Mesenchymal stem cell (in vitro differentiated cells and primary cell): ENCODE measurements at regions not wholly inside any gene's neighbourhood (a gene's known extent, or its start where the extent isn't known, plus 50 kb on each side); places are given as distances from the start of the nearest gene placed in this dataset.

ENCODE experiments used
- DNase-seq: peaks from one replicate; pipeline ENCODE4 v3.0.0-alpha.2; 2013
- H2AFZ ChIP-seq: one replicate; pipeline ENCODE4 v1.6.1; 2013; ENCODE audit warnings: low read depth, mild to moderate bottlenecking, control low read depth, inconsistent platforms, low read length, moderate library complexity
- H2AK5ac ChIP-seq: 2 replicates; pipeline ENCODE4 v1.6.1; 2013; ENCODE audit warnings: low read length, moderate library complexity, mild to moderate bottlenecking, inconsistent platforms; ENCODE audit not compliant: severe bottlenecking
- H2BK120ac ChIP-seq: one replicate; pipeline ENCODE4 v1.6.1; 2013; ENCODE audit warnings: low read depth, mild to moderate bottlenecking, inconsistent platforms, low read length, moderate library complexity
- H2BK12ac ChIP-seq, 2 experiments: one replicate each; pipeline ENCODE4 v1.6.1; 2013; ENCODE audit warnings: inconsistent platforms in 2 of 2, low read length in 2 of 2, mild to moderate bottlenecking in 2 of 2, moderate library complexity in 2 of 2, control low read depth in 1 of 2
- H2BK15ac ChIP-seq: one replicate; pipeline ENCODE4 v1.6.1; 2013; ENCODE audit warnings: mild to moderate bottlenecking, low read depth, inconsistent platforms; ENCODE audit not compliant: poor library complexity, severe bottlenecking
- H2BK5ac ChIP-seq: 2 replicates; pipeline ENCODE4 v1.6.1; 2013; ENCODE audit warnings: low read depth, mild to moderate bottlenecking, low read length, control low read depth, inconsistent platforms; ENCODE audit not compliant: poor library complexity, severe bottlenecking
- H3K14ac ChIP-seq, 2 experiments: one replicate each; pipeline ENCODE4 v1.6.1; 2013; ENCODE audit warnings: inconsistent platforms in 2 of 2, low read length in 2 of 2, control low read depth in 1 of 2, mild to moderate bottlenecking in 1 of 2, moderate library complexity in 1 of 2
- H3K18ac ChIP-seq, 2 experiments: one replicate each; pipeline ENCODE4 v1.6.1; 2013; ENCODE audit warnings: inconsistent platforms in 2 of 2, low read length in 2 of 2, control low read depth in 1 of 2, low read depth in 1 of 2, mild to moderate bottlenecking in 1 of 2
- H3K23ac ChIP-seq, 2 experiments: one replicate each; pipeline ENCODE4 v1.6.1; 2013; ENCODE audit warnings: inconsistent platforms in 2 of 2, low read length in 2 of 2, mild to moderate bottlenecking in 2 of 2, moderate library complexity in 2 of 2, control low read depth in 1 of 2
- H3K27ac ChIP-seq: 2 replicates; pipeline ENCODE4 v1.5.1; 2013; ENCODE audit warnings: mild to moderate bottlenecking, moderate library complexity, low read length, control low read depth, inconsistent platforms; ENCODE audit not compliant: poor library complexity, severe bottlenecking
- H3K27me3 ChIP-seq, 2 experiments: 2 replicates each; pipeline versions ENCODE4 v1.6.1 to v1.7.0; 2013; ENCODE audit warnings: low read length in 2 of 2, mild to moderate bottlenecking in 2 of 2, moderate library complexity in 2 of 2, control low read depth in 1 of 2, inconsistent platforms in 1 of 2; ENCODE audit not compliant: control insufficient read depth in 1 of 2, insufficient read depth in 1 of 2
- H3K36me3 ChIP-seq, 2 experiments: 2 replicates each; pipeline versions ENCODE4 v1.6.1 to v1.7.0; 2013; ENCODE audit warnings: low read length in 2 of 2, control low read depth in 1 of 2, inconsistent platforms in 1 of 2, low read depth in 1 of 2, mild to moderate bottlenecking in 1 of 2; ENCODE audit not compliant: insufficient read depth in 2 of 2, control insufficient read depth in 1 of 2
- H3K4ac ChIP-seq, 2 experiments: one replicate each; pipeline ENCODE4 v1.6.1; 2013; ENCODE audit warnings: inconsistent platforms in 2 of 2, low read length in 2 of 2, mild to moderate bottlenecking in 2 of 2, moderate library complexity in 2 of 2, control low read depth in 1 of 2, low read depth in 1 of 2
- H3K4me1 ChIP-seq: 2 replicates; pipeline ENCODE4 v1.6.1; 2013; ENCODE audit warnings: low read depth, low read length, control low read depth; ENCODE audit not compliant: control insufficient read depth, insufficient read depth
- H3K4me2 ChIP-seq: 2 replicates; pipeline ENCODE4 v1.6.1; 2013; ENCODE audit warnings: low read length, mild to moderate bottlenecking, inconsistent platforms; ENCODE audit not compliant: poor library complexity, severe bottlenecking
- H3K4me3 ChIP-seq, 2 experiments: 2 replicates each; pipeline versions ENCODE4 v1.5.1 to v1.7.0; 2013; ENCODE audit warnings: low read length in 2 of 2, mild to moderate bottlenecking in 2 of 2, control low read depth in 1 of 2, low read depth in 1 of 2; ENCODE audit not compliant: insufficient read depth in 1 of 2
- H3K79me1 ChIP-seq: replicated peaks from 2 replicates; pipeline ENCODE4 v1.6.1; 2013; ENCODE audit warnings: mild to moderate bottlenecking, control low read depth, low read length, inconsistent platforms; ENCODE audit not compliant: poor library complexity, severe bottlenecking
- H3K9ac ChIP-seq: 2 replicates; pipeline ENCODE4 v1.7.0; 2013; ENCODE audit warnings: mild to moderate bottlenecking, low read length, moderate library complexity
- H3K9me3 ChIP-seq: 2 replicates; pipeline ENCODE4 v1.7.0; 2013; ENCODE audit warnings: mild to moderate bottlenecking, low read length; ENCODE audit not compliant: control insufficient read depth
- H4K8ac ChIP-seq: one replicate; pipeline ENCODE4 v1.6.1; 2013; ENCODE audit warnings: inconsistent platforms, mild to moderate bottlenecking, low read length, moderate library complexity
- H4K91ac ChIP-seq: one replicate; pipeline ENCODE4 v1.6.1; 2013; ENCODE audit warnings: mild to moderate bottlenecking, low read length, inconsistent platforms
- WGBS: methylation state at CpG from one replicate; pipeline ENCODE4 v1.1.7; 2013; ENCODE audit warnings: mixed read lengths; 5-methylcytosine and 5-hydroxymethylcytosine counted together

- no peak overlapping the region for H2BK5ac ChIP-seq
- H3K23ac ChIP-seq = no peak overlapping the region
- H2BK12ac ChIP-seq = no peak overlapping the region
- H4K8ac ChIP-seq = no peak overlapping the region
- no peak overlapping the region for H3K4me2 ChIP-seq
- H3K27ac ChIP-seq = no peak overlapping the region
- no peaks in the 10 kb centered on the region for H3K4me1 ChIP-seq
- H4K91ac ChIP-seq = no peak overlapping the region
- H3K14ac ChIP-seq = no peak overlapping the region
- no peaks in the 10 kb centered on the region for H3K36me3 ChIP-seq
- no peak overlapping the region for H2BK120ac ChIP-seq
- DNase-seq = no peak
- H2BK15ac ChIP-seq = no peak overlapping the region
- H3K79me1 ChIP-seq = no peaks in the 10 kb centered on the region
- peaks cover 4 to 7% of the 10 kb centered on the region in 2 experiments for H3K27me3 ChIP-seq
- no peak overlapping the region for H3K18ac ChIP-seq
- H3K9ac ChIP-seq = no peak overlapping the region
- no peak overlapping the region for H3K4ac ChIP-seq
- H3K9me3 ChIP-seq = no peaks in the 10 kb centered on the region
- no peak overlapping the region for H3K4me3 ChIP-seq
- whole genome bisulfite sequencing = 68% methylated on average over 3 of the region's 3 CpGs
- no peak overlapping the region for H2AFZ ChIP-seq
- no peak overlapping the region for H2AK5ac ChIP-seq
These were observed 157.3 kb upstream of the EPB41L4A start for GRCh38 chr5:112576298-112576925.

- no peaks in the 10 kb centered on the region for H3K36me3 ChIP-seq
- no peak overlapping the region for H3K23ac ChIP-seq
- H3K4me3 ChIP-seq = no peak overlapping the region
- H3K9ac ChIP-seq = no peak overlapping the region
- peak; percentile 3 for DNase-seq
- no peak overlapping the region for H3K4ac ChIP-seq
- no peak overlapping the region for H3K14ac ChIP-seq
- no peak overlapping the region for H3K18ac ChIP-seq
- H3K4me1 ChIP-seq = no peaks in the 10 kb centered on the region
- no peaks in the 10 kb centered on the region for H3K79me1 ChIP-seq
- no peak overlapping the region for H2BK12ac ChIP-seq
- peaks cover 4 to 12% of the 10 kb centered on the region in 2 experiments for H3K27me3 ChIP-seq
- H2BK15ac ChIP-seq = no peak overlapping the region
- no peak overlapping the region for H4K8ac ChIP-seq
- no peak overlapping the region for H2BK120ac ChIP-seq
- H3K4me2 ChIP-seq = no peak overlapping the region
- no peaks in the 10 kb centered on the region for H3K9me3 ChIP-seq
- H3K27ac ChIP-seq = no peak overlapping the region
- no peak overlapping the region for H2AFZ ChIP-seq
- 85% methylated on average over 1 of the region's 1 CpG for WGBS
- H2AK5ac ChIP-seq = no peak overlapping the region
- H2BK5ac ChIP-seq = no peak overlapping the region
- no peak overlapping the region for H4K91ac ChIP-seq
These were observed 158.0 kb upstream of the APC start for GRCh38 chr5:112579599-112580170.

GRCh38 chr5:112581811-112582320 is 155.8 kb upstream of the APC start:
- H3K27ac ChIP-seq = no peak overlapping the region
- no peak overlapping the region for H2BK5ac ChIP-seq
- no peak overlapping the region for H3K9ac ChIP-seq
- no peak overlapping the region for H3K23ac ChIP-seq
- no peak overlapping the region for H3K4me2 ChIP-seq
- H2BK15ac ChIP-seq = no peak overlapping the region
- H4K91ac ChIP-seq = no peak overlapping the region
- no peak overlapping the region for H2BK120ac ChIP-seq
- H3K4me3 ChIP-seq = no peak overlapping the region
- H2BK12ac ChIP-seq = no peak overlapping the region
- H2AK5ac ChIP-seq = no peak overlapping the region
- no peak for DNase-seq
- H2AFZ ChIP-seq = no peak overlapping the region
- no peaks in the 10 kb centered on the region for H3K36me3 ChIP-seq
- H3K27me3 ChIP-seq = peaks cover 7 to 18% of the 10 kb centered on the region in 2 experiments
- no peak overlapping the region for H3K14ac ChIP-seq
- 84% methylated on average over 9 of the region's 9 CpGs for WGBS
- H4K8ac ChIP-seq = no peak overlapping the region
- H3K4me1 ChIP-seq = no peaks in the 10 kb centered on the region
- H3K4ac ChIP-seq = no peak overlapping the region
- no peaks in the 10 kb centered on the region for H3K9me3 ChIP-seq
- no peak overlapping the region for H3K18ac ChIP-seq
- H3K79me1 ChIP-seq = no peaks in the 10 kb centered on the region

GRCh38 chr5:112583166-112583565 is 154.5 kb upstream of the APC start:
- 90% methylated on average over 4 of the region's 4 CpGs for WGBS

More at GRCh38 chr5:112583166-112583565, 154.5 kb upstream of the APC start:
- H3K9me3 ChIP-seq = no peaks in the 10 kb centered on the region
- H2AK5ac ChIP-seq = no peak overlapping the region
- H2AFZ ChIP-seq = no peak overlapping the region
- H2BK15ac ChIP-seq = no peak overlapping the region
- H3K18ac ChIP-seq = no peak overlapping the region
- H4K91ac ChIP-seq = peak overlapping the region; percentile 29
- no peak overlapping the region for H3K14ac ChIP-seq
- H3K4me2 ChIP-seq = no peak overlapping the region
- H3K27ac ChIP-seq = no peak overlapping the region
- no peak overlapping the region for H3K9ac ChIP-seq
- H2BK12ac ChIP-seq = no peak overlapping the region
- DNase-seq = no peak
- no peaks in the 10 kb centered on the region for H3K36me3 ChIP-seq
- H4K8ac ChIP-seq = no peak overlapping the region
- H3K79me1 ChIP-seq = no peaks in the 10 kb centered on the region
- H2BK120ac ChIP-seq = no peak overlapping the region
- no peak overlapping the region for H3K4me3 ChIP-seq
- no peaks in the 10 kb centered on the region for H3K4me1 ChIP-seq
- no peak overlapping the region for H3K23ac ChIP-seq
- H2BK5ac ChIP-seq = no peak overlapping the region
- H3K27me3 ChIP-seq = peaks cover 7 to 22% of the 10 kb centered on the region in 2 experiments
- no peak overlapping the region for H3K4ac ChIP-seq
